H9 (cell line): ENCODE measurements at regions not wholly inside any gene's neighbourhood (a gene's known extent, or its start where the extent isn't known, plus 50 kb on each side); places are given as distances from the start of the nearest gene placed in this dataset.

Experiments used
- DNase-seq: peaks from one replicate; pipeline ENCODE4 v3.0.0-alpha.2; 2017
- H2AFZ ChIP-seq: one replicate; pipeline ENCODE4 v1.6.1; 2013; ENCODE audit warnings: mild to moderate bottlenecking, low read length, control low read depth, moderate library complexity
- H2AK5ac ChIP-seq: 2 replicates; pipeline ENCODE4 v1.6.1; 2013; ENCODE audit warnings: low read length, control low read depth, mixed read lengths; ENCODE audit not compliant: insufficient read length
- H2BK120ac ChIP-seq: one replicate; pipeline ENCODE4 v1.6.1; 2013; ENCODE audit warnings: low read depth, mild to moderate bottlenecking, low read length, control low read depth, inconsistent platforms; ENCODE audit not compliant: poor library complexity, severe bottlenecking
- H2BK12ac ChIP-seq: 2 replicates; pipeline ENCODE4 v1.6.1; 2013; ENCODE audit warnings: low read length, control low read depth, mixed read lengths, low read depth; ENCODE audit not compliant: insufficient read length
- H2BK15ac ChIP-seq: 2 replicates; pipeline ENCODE4 v1.6.1; 2013; ENCODE audit warnings: low read depth, low read length, control low read depth
- H2BK20ac ChIP-seq: one replicate; pipeline ENCODE4 v1.6.1; 2013; ENCODE audit warnings: low read depth, mild to moderate bottlenecking, low read length, control low read depth, inconsistent platforms; ENCODE audit not compliant: poor library complexity, severe bottlenecking
- H2BK5ac ChIP-seq: 2 replicates; pipeline ENCODE4 v1.6.1; 2013; ENCODE audit warnings: low read length, control low read depth, mixed read lengths; ENCODE audit not compliant: insufficient read length
- H3K14ac ChIP-seq: 2 replicates; pipeline ENCODE4 v1.6.1; 2013; ENCODE audit warnings: low read length, control low read depth; ENCODE audit not compliant: insufficient read depth
- H3K18ac ChIP-seq: 2 replicates; pipeline ENCODE4 v1.6.1; 2013; ENCODE audit warnings: low read depth, mild to moderate bottlenecking, mixed read lengths, low read length, control low read depth; ENCODE audit not compliant: insufficient read length
- H3K23ac ChIP-seq: 2 replicates; pipeline ENCODE4 v1.6.1; 2013; ENCODE audit warnings: low read length, control low read depth, mixed read lengths, low read depth; ENCODE audit not compliant: insufficient read length
- H3K23me2 ChIP-seq: 2 replicates; pipeline ENCODE4 v1.6.1; 2013; ENCODE audit warnings: low read depth, mild to moderate bottlenecking, mixed read lengths, low read length, control low read depth; ENCODE audit not compliant: insufficient read length, poor library complexity, severe bottlenecking
- H3K27ac ChIP-seq: 2 replicates; pipeline ENCODE4 v1.5.1; 2013; ENCODE audit warnings: low read length, control low read depth, mixed read lengths, low read depth; ENCODE audit not compliant: insufficient read length
- H3K27me3 ChIP-seq: 2 replicates; pipeline ENCODE4 v1.6.1; 2013; ENCODE audit warnings: low read length, control low read depth, inconsistent platforms; ENCODE audit not compliant: insufficient read depth
- H3K4ac ChIP-seq: 2 replicates; pipeline ENCODE4 v1.6.1; 2013; ENCODE audit warnings: low read depth, mild to moderate bottlenecking, control low read depth, inconsistent platforms, low read length, moderate library complexity
- H3K4me1 ChIP-seq: 2 replicates; pipeline ENCODE4 v1.6.1; 2013; ENCODE audit warnings: low read length, control low read depth, inconsistent platforms; ENCODE audit not compliant: insufficient read depth
- H3K4me2 ChIP-seq: 2 replicates; pipeline ENCODE4 v1.6.1; 2013; ENCODE audit warnings: low read length, control low read depth, mixed read lengths; ENCODE audit not compliant: insufficient read length, insufficient read depth
- H3K56ac ChIP-seq: 2 replicates; pipeline ENCODE4 v1.6.1; 2013; ENCODE audit warnings: low read depth, mild to moderate bottlenecking, mixed read lengths, low read length, control low read depth; ENCODE audit not compliant: insufficient read length
- H3K79me1 ChIP-seq: 2 replicates; pipeline ENCODE4 v1.6.1; 2013; ENCODE audit warnings: low read depth, mild to moderate bottlenecking, moderate library complexity, low read length, control low read depth, inconsistent platforms; ENCODE audit not compliant: insufficient read depth, poor library complexity, severe bottlenecking
- H3K79me2 ChIP-seq: 2 replicates; pipeline ENCODE4 v1.6.1; 2013; ENCODE audit warnings: low read length, control low read depth, inconsistent platforms; ENCODE audit not compliant: insufficient read depth
- H3K9ac ChIP-seq: 2 replicates; pipeline ENCODE4 v1.6.1; 2013; ENCODE audit warnings: low read length, control low read depth, mixed read lengths; ENCODE audit not compliant: insufficient read length; ENCODE audit errors: extremely low read depth
- H3K9me3 ChIP-seq: one replicate; pipeline ENCODE4 v1.6.1; 2013; ENCODE audit warnings: low read depth, low read length, inconsistent platforms; ENCODE audit not compliant: control insufficient read depth
- H3T11ph ChIP-seq: one replicate; pipeline ENCODE4 v1.6.1; 2013; ENCODE audit warnings: mild to moderate bottlenecking, low read length, control low read depth, inconsistent platforms
- H4K20me1 ChIP-seq: one replicate; pipeline ENCODE4 v1.6.1; 2013; ENCODE audit not compliant: control insufficient read depth, insufficient read length, insufficient read depth
- H4K5ac ChIP-seq: 2 replicates; pipeline ENCODE4 v1.6.1; 2013; ENCODE audit warnings: low read depth, mild to moderate bottlenecking, mixed read lengths, low read length, control low read depth; ENCODE audit not compliant: insufficient read length
- H4K8ac ChIP-seq: replicated peaks from 2 replicates; pipeline ENCODE4 v1.6.1; 2013; ENCODE audit warnings: low read length, control low read depth, mixed read lengths, low read depth; ENCODE audit not compliant: insufficient read length
- H4K91ac ChIP-seq: 2 replicates; pipeline ENCODE4 v1.6.1; 2013; ENCODE audit warnings: low read depth, mild to moderate bottlenecking, moderate library complexity, mixed read lengths, low read length, control low read depth; ENCODE audit not compliant: insufficient read length
- H3K27ac Mint-ChIP-seq, 3 experiments: 2 replicates in 2 of 3; 3 replicates in 1 of 3; pipeline ENCODE4 v1.8.0; 2020 to 2021; ENCODE audit warnings: mixed read lengths in 3 of 3, mild to moderate bottlenecking in 1 of 3, moderate library complexity in 1 of 3
- H3K27me3 Mint-ChIP-seq: 2 replicates; pipeline ENCODE4 v1.8.0; 2021; ENCODE audit warnings: low read depth, mild to moderate bottlenecking, moderate library complexity, mixed read lengths
- H3K36me3 Mint-ChIP-seq, 3 experiments: 2 replicates in 2 of 3; 3 replicates in 1 of 3; pipeline ENCODE4 v1.8.0; 2020 to 2021; ENCODE audit warnings: low read depth in 3 of 3, mixed read lengths in 3 of 3; ENCODE audit not compliant: insufficient read depth in 1 of 3
- H3K4me1 Mint-ChIP-seq, 2 experiments: 2 replicates each; pipeline ENCODE4 v1.8.0; 2020; ENCODE audit warnings: mixed read lengths in 2 of 2
- H3K4me3 Mint-ChIP-seq, 2 experiments: 2 replicates in 1 of 2; 3 replicates in 1 of 2; pipeline ENCODE4 v1.8.0; 2020 to 2021; ENCODE audit warnings: mild to moderate bottlenecking in 2 of 2, mixed read lengths in 2 of 2, moderate library complexity in 1 of 2
- H3K9me3 Mint-ChIP-seq, 2 experiments: 2 replicates in 1 of 2; 3 replicates in 1 of 2; pipeline ENCODE4 v1.8.0; 2020; ENCODE audit warnings: mild to moderate bottlenecking in 2 of 2, mixed read lengths in 2 of 2, moderate library complexity in 1 of 2
- WGBS: extraction: QIAGEN DNeasy Blood & Tissue Kit; methylation state at CpG from one replicate; pipeline ENCODE4 v1.1.7; 2013; ENCODE audit warnings: missing lambda C conversion rate, low lambda C conversion rate, mixed read lengths; ENCODE audit not compliant: insufficient read length; ENCODE audit errors: extremely low coverage; 5-methylcytosine and 5-hydroxymethylcytosine counted together
- TF ChIP-seq, protein P1 (sequence below): fragments of 200-600 bp; sonication (generic); conservative IDR thresholded peaks from 3 replicates; pipeline ENCODE4 v1.8.0; 2021; ENCODE audit warnings: antibody characterized with exemption, mild to moderate bottlenecking

DNA sequence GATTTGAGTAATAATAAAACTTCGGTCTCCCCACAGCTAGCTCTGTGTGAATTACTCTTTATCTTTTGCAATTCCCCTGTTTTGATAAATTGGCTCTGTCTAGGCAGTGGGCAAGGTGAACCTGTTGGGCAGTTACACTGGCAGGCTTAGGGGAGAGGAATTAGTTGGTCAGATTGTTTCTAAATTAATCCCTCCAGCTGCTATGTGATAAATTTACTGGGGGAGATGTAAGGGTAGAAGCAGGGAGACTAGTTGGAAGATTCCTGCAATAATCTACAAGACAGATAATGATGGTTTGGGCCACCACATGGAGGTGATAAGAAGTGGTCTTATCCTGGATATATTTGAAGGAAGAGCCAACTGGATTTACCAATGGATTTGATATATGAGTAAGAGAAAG is 118.5 kb upstream of the TACR1 start:
- H3T11ph ChIP-seq = no peak overlapping the region
- no peak overlapping the region for H2AK5ac ChIP-seq
- H3K4ac ChIP-seq = no peak overlapping the region
- no peaks in the 10 kb centered on the region; a peak in 1 of 7 replicates for H3K36me3 Mint-ChIP-seq
- H4K8ac ChIP-seq = no peak overlapping the region
- no peak overlapping the region for H2BK120ac ChIP-seq
- H3K27me3 Mint-ChIP-seq = no peaks in the 10 kb centered on the region
- no peak overlapping the region for H4K5ac ChIP-seq
- TF ChIP-seq, protein P1, sequence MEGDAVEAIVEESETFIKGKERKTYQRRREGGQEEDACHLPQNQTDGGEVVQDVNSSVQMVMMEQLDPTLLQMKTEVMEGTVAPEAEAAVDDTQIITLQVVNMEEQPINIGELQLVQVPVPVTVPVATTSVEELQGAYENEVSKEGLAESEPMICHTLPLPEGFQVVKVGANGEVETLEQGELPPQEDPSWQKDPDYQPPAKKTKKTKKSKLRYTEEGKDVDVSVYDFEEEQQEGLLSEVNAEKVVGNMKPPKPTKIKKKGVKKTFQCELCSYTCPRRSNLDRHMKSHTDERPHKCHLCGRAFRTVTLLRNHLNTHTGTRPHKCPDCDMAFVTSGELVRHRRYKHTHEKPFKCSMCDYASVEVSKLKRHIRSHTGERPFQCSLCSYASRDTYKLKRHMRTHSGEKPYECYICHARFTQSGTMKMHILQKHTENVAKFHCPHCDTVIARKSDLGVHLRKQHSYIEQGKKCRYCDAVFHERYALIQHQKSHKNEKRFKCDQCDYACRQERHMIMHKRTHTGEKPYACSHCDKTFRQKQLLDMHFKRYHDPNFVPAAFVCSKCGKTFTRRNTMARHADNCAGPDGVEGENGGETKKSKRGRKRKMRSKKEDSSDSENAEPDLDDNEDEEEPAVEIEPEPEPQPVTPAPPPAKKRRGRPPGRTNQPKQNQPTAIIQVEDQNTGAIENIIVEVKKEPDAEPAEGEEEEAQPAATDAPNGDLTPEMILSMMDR = no peak
- no peaks in the 10 kb centered on the region for H3K79me1 ChIP-seq
- no peak overlapping the region for H3K14ac ChIP-seq
- H2BK5ac ChIP-seq = no peak overlapping the region
- no peak overlapping the region for H4K91ac ChIP-seq
- no peaks in the 10 kb centered on the region for H3K27me3 ChIP-seq
- H3K79me2 ChIP-seq = no peaks in the 10 kb centered on the region
- no peaks in the 10 kb centered on the region for H3K9me3 ChIP-seq
- no peak overlapping the region for H2BK20ac ChIP-seq
- no peak overlapping the region for H2BK12ac ChIP-seq
- no peak overlapping the region for H2BK15ac ChIP-seq
- WGBS = no CpG with 5 or more reads among the region's 1 CpG
- no peak overlapping the region for H3K27ac Mint-ChIP-seq
- no peak overlapping the region for H3K4me2 ChIP-seq
- no peak overlapping the region for H3K27ac ChIP-seq
- no peaks in the 10 kb centered on the region for H4K20me1 ChIP-seq
- H3K4me1 Mint-ChIP-seq = peaks cover 16 to 18% of the 10 kb centered on the region in 2 experiments
- no peak overlapping the region for H2AFZ ChIP-seq
- H3K56ac ChIP-seq = no peak overlapping the region
- H3K18ac ChIP-seq = no peak overlapping the region
- H3K23ac ChIP-seq = no peak overlapping the region
- no peaks in the 10 kb centered on the region; the same call in 1 of the 2 replicates for H3K4me1 ChIP-seq
- H3K9ac ChIP-seq = no peak overlapping the region
- no peak for DNase-seq
- no peak overlapping the region for H3K4me3 Mint-ChIP-seq
- no peaks in the 10 kb centered on the region for H3K23me2 ChIP-seq
- no peaks in the 10 kb centered on the region for H3K9me3 Mint-ChIP-seq
